ENCODE measurements at regions not wholly inside any gene's neighbourhood (a gene's known extent, or its start where the extent isn't known, plus 50 kb on each side); places are given as distances from the start of the nearest gene placed in this dataset.

- H3K27me3 ChIP-seq (ENCODE audit: insufficient read depth, low read depth): no peaks in the 10 kb centered on the region
- H3K4me3 ChIP-seq (IDR thresholded peaks at IDR 0.05; ENCODE audit: insufficient read depth, low read depth, low read length): no peak overlapping the region
- H2AFZ ChIP-seq (ENCODE audit: low read depth): no peak overlapping the region
- H3K79me2 ChIP-seq (ENCODE audit: insufficient read depth, low read depth): no peaks in the 10 kb centered on the region
- no peak overlapping the region for H3K9ac ChIP-seq
- no peaks in the 10 kb centered on the region for H3K36me3 ChIP-seq (ENCODE audit: insufficient read depth)
- no peak overlapping the region for H3K27ac ChIP-seq
- H3K4me1 ChIP-seq (ENCODE audit: low read depth, poor library complexity, severe bottlenecking): no peaks in the 10 kb centered on the region
- no peaks in the 10 kb centered on the region for H4K20me1 ChIP-seq (ENCODE audit: insufficient read depth)
- TF ChIP-seq CTCF (conservative IDR thresholded peaks at IDR 0.05; ENCODE audit: low read depth, low read length): no peak
- H3K4me2 ChIP-seq: no peak overlapping the region
Observed at GRCh38 chrX:42485601-42486000, 292.4 kb downstream of the PPP1R2C start.

- Histone ChIP-seq H3K27ac (no peak overlapping the region), H3K9ac (no peak overlapping the region), H2AFZ (ENCODE audit: low read depth) (no peak overlapping the region), H3K4me1 (ENCODE audit: low read depth, poor library complexity, severe bottlenecking) (no peaks in the 10 kb centered on the region), H3K4me2 (no peak overlapping the region), H3K4me3 (IDR thresholded peaks at IDR 0.05; ENCODE audit: insufficient read depth, low read depth, low read length) (no peak overlapping the region), H3K27me3 (ENCODE audit: insufficient read depth, low read depth) (no peaks in the 10 kb centered on the region), H3K36me3 (ENCODE audit: insufficient read depth) (no peaks in the 10 kb centered on the region), H3K79me2 (ENCODE audit: insufficient read depth, low read depth) (no peaks in the 10 kb centered on the region), H4K20me1 (ENCODE audit: insufficient read depth) (no peaks in the 10 kb centered on the region)
- no peak for TF ChIP-seq CTCF (conservative IDR thresholded peaks at IDR 0.05; ENCODE audit: low read depth, low read length)
Observed at GRCh38 chrX:42484233-42484632, 293.7 kb downstream of the PPP1R2C start.

GRCh38 chrX:42477396-42477795, 300.6 kb downstream of the PPP1R2C start:
- no peak for TF ChIP-seq CTCF (conservative IDR thresholded peaks at IDR 0.05; ENCODE audit: low read depth, low read length)
- Histone ChIP-seq H2AFZ (ENCODE audit: low read depth) (no peak overlapping the region), H3K4me3 (IDR thresholded peaks at IDR 0.05; ENCODE audit: insufficient read depth, low read depth, low read length) (no peak overlapping the region), H3K4me1 (ENCODE audit: low read depth, poor library complexity, severe bottlenecking) (no peaks in the 10 kb centered on the region), H3K27me3 (ENCODE audit: insufficient read depth, low read depth) (no peaks in the 10 kb centered on the region), H3K9ac (no peak overlapping the region), H3K4me2 (no peak overlapping the region), H3K27ac (no peak overlapping the region), H4K20me1 (ENCODE audit: insufficient read depth) (no peaks in the 10 kb centered on the region), H3K36me3 (ENCODE audit: insufficient read depth) (no peaks in the 10 kb centered on the region), H3K79me2 (ENCODE audit: insufficient read depth, low read depth) (no peaks in the 10 kb centered on the region)

- TF ChIP-seq CTCF (conservative IDR thresholded peaks at IDR 0.05; ENCODE audit: low read depth, low read length): no peak
- H4K20me1 ChIP-seq (ENCODE audit: insufficient read depth): no peaks in the 10 kb centered on the region
- no peak overlapping the region for H2AFZ ChIP-seq (ENCODE audit: low read depth)
- H3K4me3 ChIP-seq (IDR thresholded peaks at IDR 0.05; ENCODE audit: insufficient read depth, low read depth, low read length): no peak overlapping the region
- no peak overlapping the region for H3K9ac ChIP-seq
- no peaks in the 10 kb centered on the region for H3K27me3 ChIP-seq (ENCODE audit: insufficient read depth, low read depth)
- no peak overlapping the region for H3K27ac ChIP-seq
- no peaks in the 10 kb centered on the region for H3K79me2 ChIP-seq (ENCODE audit: insufficient read depth, low read depth)
- H3K36me3 ChIP-seq (ENCODE audit: insufficient read depth): no peaks in the 10 kb centered on the region
- H3K4me2 ChIP-seq: no peak overlapping the region
- no peaks in the 10 kb centered on the region for H3K4me1 ChIP-seq (ENCODE audit: low read depth, poor library complexity, severe bottlenecking)
Observed at GRCh38 chrX:42472727-42473126, 305.2 kb downstream of the PPP1R2C start.

All from KMS-11 (cell line).